ENCODE measurements at regions not wholly inside any gene's neighbourhood (a gene's known extent, or its start where the extent isn't known, plus 50 kb on each side); places are given as distances from the start of the nearest gene placed in this dataset.
A peak's percentile ranks its signal among the peaks of the same experiment; 100 is the strongest.
"Not testable (repeated sequence)": the region's sequence is repeated elsewhere in the genome, so short reads cannot be mapped to it uniquely, and the experiment has no call there.

DNA sequence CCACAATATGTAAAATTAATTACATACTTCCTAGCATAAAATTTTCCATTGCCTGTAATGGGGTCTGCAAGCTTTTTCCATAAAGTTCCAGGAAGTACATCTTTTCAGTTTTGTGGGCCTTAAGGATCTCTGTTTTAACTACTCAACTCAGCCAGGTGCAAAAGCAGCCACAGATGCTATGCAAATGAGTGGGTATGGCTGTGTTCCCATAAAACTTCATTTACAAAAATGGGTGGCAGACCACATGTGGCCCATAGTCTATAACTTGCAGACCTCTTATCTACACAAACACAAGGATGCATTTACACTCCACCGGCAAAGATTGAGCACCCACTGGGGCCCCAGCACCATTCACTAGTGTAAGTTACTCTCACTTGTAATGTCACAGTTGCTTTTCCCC, 123.1 kb downstream of the ARHGAP11B start:
- H3K79me2 ChIP-seq (ENCODE audit: insufficient read depth, low read depth, low read length); H3K4me2 ChIP-seq (ENCODE audit: low read length); DNase-seq (ENCODE audit: low spot score); H3K4me3 ChIP-seq (ENCODE audit: low read depth, low read length, poor library complexity, severe bottlenecking); POLR2A ChIA-PET; H3K9me2 ChIP-seq (ENCODE audit: insufficient read depth, low read length); CTCF ChIA-PET (ENCODE audit: unreplicated experiment); H4K20me1 ChIP-seq (ENCODE audit: insufficient read depth, low read length); H3K9me3 ChIP-seq (ENCODE audit: low read length); H2AFZ ChIP-seq (ENCODE audit: low read length); H3K4me1 ChIP-seq (ENCODE audit: insufficient read depth, low read length, poor library complexity, severe bottlenecking); H3K27ac ChIP-seq (ENCODE audit: low read depth, low read length, poor library complexity, severe bottlenecking); BruUV-seq (replicated peaks): not testable (repeated sequence)
- peaks cover 56% of the 10 kb centered on the region for H3K36me3 ChIP-seq (ENCODE audit: insufficient read depth, low read length)
- intact Hi-C loops (cut with micrococcal nuclease; ENCODE audit: unreplicated experiment) = loop anchor here (10.0 kb wide), 1 partner anchor 84 kb away; no protein-coding TSS in a partner anchor

GRCh38 chr15:30755036-30755687, 129.2 kb downstream of the ARHGAP11B start:
- intact Hi-C loops (cut with micrococcal nuclease; ENCODE audit: unreplicated experiment) = not testable (repeated sequence)

GRCh38 chr15:30760633-30761032, 134.7 kb downstream of the ARHGAP11B start:
- H3K9me3 ChIP-seq (ENCODE audit: low read length); H3K4me3 ChIP-seq (ENCODE audit: low read depth, low read length, poor library complexity, severe bottlenecking); H3K27ac ChIP-seq (ENCODE audit: low read depth, low read length, poor library complexity, severe bottlenecking); BruUV-seq (replicated peaks); intact Hi-C loops (cut with micrococcal nuclease; ENCODE audit: unreplicated experiment); CTCF ChIA-PET (ENCODE audit: unreplicated experiment); H4K20me1 ChIP-seq (ENCODE audit: insufficient read depth, low read length); H2AFZ ChIP-seq (ENCODE audit: low read length); H3K4me2 ChIP-seq (ENCODE audit: low read length); H3K4me1 ChIP-seq (ENCODE audit: insufficient read depth, low read length, poor library complexity, severe bottlenecking); H3K79me2 ChIP-seq (ENCODE audit: insufficient read depth, low read depth, low read length); H3K9me2 ChIP-seq (ENCODE audit: insufficient read depth, low read length); DNase-seq (ENCODE audit: low spot score): not testable (repeated sequence)
- peaks cover 47% of the 10 kb centered on the region for H3K36me3 ChIP-seq (ENCODE audit: insufficient read depth, low read length)
- POLR2A ChIA-PET = interaction anchor here (0.7 kb wide), 1 partner anchor 41 kb away, joined by 3 read pairs; no protein-coding TSS in a partner anchor

More at GRCh38 chr15:30755036-30755687, 129.2 kb downstream of the ARHGAP11B start:
- H3K79me2 ChIP-seq (ENCODE audit: insufficient read depth, low read depth, low read length); DNase-seq (ENCODE audit: low spot score); H4K20me1 ChIP-seq (ENCODE audit: insufficient read depth, low read length); BruUV-seq (replicated peaks); H3K4me2 ChIP-seq (ENCODE audit: low read length); H3K27ac ChIP-seq (ENCODE audit: low read depth, low read length, poor library complexity, severe bottlenecking); H3K4me3 ChIP-seq (ENCODE audit: low read depth, low read length, poor library complexity, severe bottlenecking); H2AFZ ChIP-seq (ENCODE audit: low read length); H3K9me3 ChIP-seq (ENCODE audit: low read length); CTCF ChIA-PET (ENCODE audit: unreplicated experiment); POLR2A ChIA-PET; H3K4me1 ChIP-seq (ENCODE audit: insufficient read depth, low read length, poor library complexity, severe bottlenecking); H3K9me2 ChIP-seq (ENCODE audit: insufficient read depth, low read length): not testable (repeated sequence)
- peaks cover 41% of the 10 kb centered on the region for H3K36me3 ChIP-seq (ENCODE audit: insufficient read depth, low read length)
- TF ChIP-seq, protein P1, sequence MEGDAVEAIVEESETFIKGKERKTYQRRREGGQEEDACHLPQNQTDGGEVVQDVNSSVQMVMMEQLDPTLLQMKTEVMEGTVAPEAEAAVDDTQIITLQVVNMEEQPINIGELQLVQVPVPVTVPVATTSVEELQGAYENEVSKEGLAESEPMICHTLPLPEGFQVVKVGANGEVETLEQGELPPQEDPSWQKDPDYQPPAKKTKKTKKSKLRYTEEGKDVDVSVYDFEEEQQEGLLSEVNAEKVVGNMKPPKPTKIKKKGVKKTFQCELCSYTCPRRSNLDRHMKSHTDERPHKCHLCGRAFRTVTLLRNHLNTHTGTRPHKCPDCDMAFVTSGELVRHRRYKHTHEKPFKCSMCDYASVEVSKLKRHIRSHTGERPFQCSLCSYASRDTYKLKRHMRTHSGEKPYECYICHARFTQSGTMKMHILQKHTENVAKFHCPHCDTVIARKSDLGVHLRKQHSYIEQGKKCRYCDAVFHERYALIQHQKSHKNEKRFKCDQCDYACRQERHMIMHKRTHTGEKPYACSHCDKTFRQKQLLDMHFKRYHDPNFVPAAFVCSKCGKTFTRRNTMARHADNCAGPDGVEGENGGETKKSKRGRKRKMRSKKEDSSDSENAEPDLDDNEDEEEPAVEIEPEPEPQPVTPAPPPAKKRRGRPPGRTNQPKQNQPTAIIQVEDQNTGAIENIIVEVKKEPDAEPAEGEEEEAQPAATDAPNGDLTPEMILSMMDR (conservative IDR thresholded peaks at IDR 0.05; ENCODE audit: low read length) = 0 out of 2 replicates have a peak, but pooled peaks have one; percentile 25

DNA sequence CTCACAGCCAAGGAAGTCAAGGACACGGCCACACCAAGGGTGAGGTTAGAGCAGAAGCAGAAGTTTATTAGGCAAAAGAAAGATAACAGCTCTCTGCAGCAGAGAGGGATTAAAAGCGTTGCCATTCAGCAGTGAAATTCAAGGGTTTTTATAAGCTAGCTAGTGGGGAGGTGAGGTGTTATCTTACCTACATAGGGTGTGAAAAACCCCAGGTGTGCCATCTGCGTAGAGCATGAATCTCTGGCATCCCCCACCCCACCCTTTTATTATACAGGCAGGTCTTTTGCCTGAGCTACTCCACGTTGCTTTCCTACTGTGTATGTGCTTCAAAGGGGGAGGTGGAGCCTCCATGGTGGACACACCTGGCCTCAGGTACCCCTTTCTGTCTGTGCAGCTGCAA, 135.4 kb downstream of the ARHGAP11B start:
- POLR2A ChIA-PET = interaction anchor here (0.7 kb wide), 1 partner anchor 41 kb away, joined by 3 read pairs; no protein-coding TSS in a partner anchor
- H3K4me2 ChIP-seq (ENCODE audit: low read length); intact Hi-C loops (cut with micrococcal nuclease; ENCODE audit: unreplicated experiment); H3K9me3 ChIP-seq (ENCODE audit: low read length); DNase-seq (ENCODE audit: low spot score); H4K20me1 ChIP-seq (ENCODE audit: insufficient read depth, low read length); CTCF ChIA-PET (ENCODE audit: unreplicated experiment); H3K4me3 ChIP-seq (ENCODE audit: low read depth, low read length, poor library complexity, severe bottlenecking); H2AFZ ChIP-seq (ENCODE audit: low read length); H3K4me1 ChIP-seq (ENCODE audit: insufficient read depth, low read length, poor library complexity, severe bottlenecking); H3K27ac ChIP-seq (ENCODE audit: low read depth, low read length, poor library complexity, severe bottlenecking); H3K9me2 ChIP-seq (ENCODE audit: insufficient read depth, low read length); BruUV-seq (replicated peaks); H3K79me2 ChIP-seq (ENCODE audit: insufficient read depth, low read depth, low read length): not testable (repeated sequence)
- H3K36me3 ChIP-seq (ENCODE audit: insufficient read depth, low read length) = peaks cover 40% of the 10 kb centered on the region

DNA sequence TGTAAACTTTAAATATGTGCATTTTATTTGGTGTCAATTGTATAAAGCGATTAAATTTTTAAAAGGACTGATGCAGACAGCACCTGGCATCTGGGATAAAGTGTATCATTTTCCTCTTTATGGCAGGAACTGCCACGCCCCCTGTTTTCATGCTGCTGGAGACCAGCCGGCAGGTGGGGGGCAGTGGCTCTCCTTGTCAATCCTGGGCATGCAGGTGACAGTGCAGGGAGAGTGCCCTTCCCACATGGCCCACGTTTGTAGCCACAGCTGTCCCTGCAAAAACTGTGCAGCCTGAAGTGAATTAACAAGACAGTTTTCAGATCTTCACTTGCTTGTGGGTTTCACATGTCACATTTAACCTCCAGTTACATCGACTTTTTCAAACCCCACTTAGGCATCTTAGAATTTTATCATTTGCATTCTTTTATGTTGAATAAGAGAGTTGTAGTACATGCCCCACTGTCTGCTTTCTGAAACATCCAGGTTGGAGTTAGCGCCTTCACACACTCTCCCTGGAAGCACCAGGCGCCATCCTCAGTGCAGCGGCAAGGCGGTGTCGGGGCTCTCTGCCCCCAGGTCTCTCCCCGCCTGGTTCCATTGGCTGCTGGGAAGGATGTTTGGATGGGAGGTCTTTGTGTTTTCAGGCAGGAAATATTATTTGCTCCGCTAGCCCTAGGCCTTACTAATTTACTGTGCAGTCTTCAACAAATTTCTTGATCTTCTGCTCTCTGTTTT, 134.2 kb upstream of the FAN1 start:
- H3K9me2 ChIP-seq (ENCODE audit: insufficient read depth, low read length); H4K20me1 ChIP-seq (ENCODE audit: insufficient read depth, low read length); H3K27ac ChIP-seq (ENCODE audit: low read depth, low read length, poor library complexity, severe bottlenecking); CTCF ChIA-PET (ENCODE audit: unreplicated experiment); DNase-seq (ENCODE audit: low spot score); intact Hi-C loops (cut with micrococcal nuclease; ENCODE audit: unreplicated experiment); H3K4me2 ChIP-seq (ENCODE audit: low read length); H3K4me1 ChIP-seq (ENCODE audit: insufficient read depth, low read length, poor library complexity, severe bottlenecking); H3K79me2 ChIP-seq (ENCODE audit: insufficient read depth, low read depth, low read length); H3K9me3 ChIP-seq (ENCODE audit: low read length); BruUV-seq (replicated peaks); H2AFZ ChIP-seq (ENCODE audit: low read length); H3K4me3 ChIP-seq (ENCODE audit: low read depth, low read length, poor library complexity, severe bottlenecking); POLR2A ChIA-PET: not testable (repeated sequence)
- peaks cover 60% of the 10 kb centered on the region for H3K36me3 ChIP-seq (ENCODE audit: insufficient read depth, low read length)
